ENCODE measurements at regions not wholly inside any gene's neighbourhood (a gene's known extent, or its start where the extent isn't known, plus 50 kb on each side); places are given as distances from the start of the nearest gene placed in this dataset.

- no peak for TF ChIP-seq TAF1 (conservative IDR thresholded peaks at IDR 0.05)
- TF ChIP-seq, protein P1, sequence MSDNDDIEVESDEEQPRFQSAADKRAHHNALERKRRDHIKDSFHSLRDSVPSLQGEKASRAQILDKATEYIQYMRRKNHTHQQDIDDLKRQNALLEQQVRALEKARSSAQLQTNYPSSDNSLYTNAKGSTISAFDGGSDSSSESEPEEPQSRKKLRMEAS (IDR thresholded peaks at IDR 0.05), result no peak
- no peak for TF ChIP-seq NR2F2 (IDR thresholded peaks at IDR 0.05)
- H3K27me3 ChIP-seq (ENCODE audit: control insufficient read depth in 4 of 4, insufficient read depth in 4 of 4, low read length in 3 of 4), result no peaks in the 10 kb centered on the region
- no peak for DNase-seq (ENCODE audit: low spot score)
- whole genome bisulfite sequencing, result 55% methylated on average over 2 of the region's 2 CpGs
- H3K9me3 ChIP-seq (ENCODE audit: control insufficient read depth in 4 of 4, low read length in 3 of 4), result no peaks in the 10 kb centered on the region
- no peak overlapping the region for H3K4me3 ChIP-seq (ENCODE audit: low read depth in 1 of 3, low read length in 3 of 3)
- no peaks in the 10 kb centered on the region for H3K4me1 ChIP-seq (ENCODE audit: control insufficient read depth in 4 of 4, insufficient read depth in 4 of 4, low read length in 3 of 4)
- H3K9ac ChIP-seq (ENCODE audit: low read depth in 1 of 2, low read length in 2 of 2), result no peak overlapping the region
- no peak overlapping the region for H3K27ac ChIP-seq (ENCODE audit: low read depth in 1 of 2, low read length in 2 of 2)
- no peaks in the 10 kb centered on the region for H3K36me3 ChIP-seq (ENCODE audit: control insufficient read depth in 4 of 4, insufficient read depth in 3 of 4, low read depth in 1 of 4, low read length in 3 of 4)
Measured at GRCh38 chr2:142515493-142515892, 362.0 kb upstream of the KYNU start.

DNA sequence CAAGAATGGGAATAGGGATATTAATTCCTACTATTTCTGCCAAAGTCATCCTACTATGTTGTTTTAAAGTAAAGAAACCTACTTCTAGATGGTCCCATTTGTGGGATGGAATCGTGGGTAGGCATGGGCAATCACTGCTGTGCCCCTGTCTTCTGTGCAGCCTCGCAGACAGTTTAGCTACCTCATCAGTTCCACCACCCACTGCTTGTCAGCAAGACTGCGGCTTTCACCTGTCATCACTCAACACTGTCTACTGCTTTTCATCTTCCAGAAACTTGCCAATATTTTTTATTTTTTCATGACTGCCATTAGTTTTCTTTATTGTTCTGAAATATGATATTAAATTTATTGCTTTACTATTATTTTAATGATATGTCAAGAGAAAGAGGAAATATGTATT lies 368.1 kb upstream of the KYNU start:
- H3K27me3 ChIP-seq (ENCODE audit: control insufficient read depth in 4 of 4, insufficient read depth in 4 of 4, low read length in 3 of 4), result no peaks in the 10 kb centered on the region
- H3K36me3 ChIP-seq (ENCODE audit: control insufficient read depth in 4 of 4, insufficient read depth in 3 of 4, low read depth in 1 of 4, low read length in 3 of 4), result no peaks in the 10 kb centered on the region
- DNase-seq (ENCODE audit: low spot score), result no peak
- no peaks in the 10 kb centered on the region for H3K9me3 ChIP-seq (ENCODE audit: control insufficient read depth in 4 of 4, low read length in 3 of 4)
- no peak overlapping the region for H3K27ac ChIP-seq (ENCODE audit: low read depth in 1 of 2, low read length in 2 of 2)
- no peaks in the 10 kb centered on the region for H3K4me1 ChIP-seq (ENCODE audit: control insufficient read depth in 4 of 4, insufficient read depth in 4 of 4, low read length in 3 of 4)
- 72% methylated on average over 3 of the region's 3 CpGs for WGBS
- no peak for TF ChIP-seq ATF3 (IDR thresholded peaks at IDR 0.05)
- TF ChIP-seq RAD21 (IDR thresholded peaks at IDR 0.05), result no peak
- no peak overlapping the region for H3K9ac ChIP-seq (ENCODE audit: low read depth in 1 of 2, low read length in 2 of 2)
- H3K4me3 ChIP-seq (ENCODE audit: low read depth in 1 of 3, low read length in 3 of 3), result no peak overlapping the region

GRCh38 chr2:142504754-142505153 lies 372.7 kb upstream of the KYNU start:
- no peak for DNase-seq (ENCODE audit: low spot score)
- no peaks in the 10 kb centered on the region for H3K4me1 ChIP-seq (ENCODE audit: control insufficient read depth in 4 of 4, insufficient read depth in 4 of 4, low read length in 3 of 4)

DNA sequence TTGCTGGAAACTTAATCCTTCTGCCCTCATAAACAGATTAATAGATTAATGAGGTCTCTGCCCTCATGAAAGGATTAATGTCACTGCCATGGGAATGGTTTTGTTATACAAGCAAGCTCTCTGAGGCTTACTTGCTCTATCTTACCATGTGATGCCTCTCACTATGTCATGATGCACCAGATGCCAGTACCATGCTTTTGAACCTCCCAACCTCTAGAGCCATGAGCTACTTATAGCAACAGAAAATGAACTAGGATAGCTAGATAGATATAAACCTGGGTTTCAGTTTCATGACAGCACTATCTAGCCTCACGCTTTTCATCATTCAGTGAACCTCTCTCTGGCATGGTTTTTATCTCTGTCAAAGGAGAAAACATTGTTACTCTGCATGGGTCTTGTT lies 371.6 kb upstream of the LRP1B start:
- no peaks in the 10 kb centered on the region for H3K36me3 ChIP-seq (ENCODE audit: control insufficient read depth in 4 of 4, insufficient read depth in 3 of 4, low read depth in 1 of 4, low read length in 3 of 4)
- WGBS, result 91% methylated on average over 1 of the region's 1 CpG
- no peaks in the 10 kb centered on the region for H3K4me1 ChIP-seq (ENCODE audit: control insufficient read depth in 4 of 4, insufficient read depth in 4 of 4, low read length in 3 of 4)
- no peaks in the 10 kb centered on the region for H3K27me3 ChIP-seq (ENCODE audit: control insufficient read depth in 4 of 4, insufficient read depth in 4 of 4, low read length in 3 of 4)
- H3K27ac ChIP-seq (ENCODE audit: low read depth in 1 of 2, low read length in 2 of 2), result no peak overlapping the region
- no peak overlapping the region for H3K4me3 ChIP-seq (ENCODE audit: low read depth in 1 of 3, low read length in 3 of 3)
- H3K9ac ChIP-seq (ENCODE audit: low read depth in 1 of 2, low read length in 2 of 2), result no peak overlapping the region
- TF ChIP-seq JUND (IDR thresholded peaks at IDR 0.05) (no peak), ATF3 (IDR thresholded peaks at IDR 0.05) (no peak), FOXA2 (IDR thresholded peaks at IDR 0.05) (no peak), REST (IDR thresholded peaks at IDR 0.05) (no peak), HNF4G (IDR thresholded peaks at IDR 0.05) (no peak), RAD21 (IDR thresholded peaks at IDR 0.05) (no peak), SP1 (IDR thresholded peaks at IDR 0.05) (no peak), FOXA1 (IDR thresholded peaks at IDR 0.05) (no peak)
- no peaks in the 10 kb centered on the region for H3K9me3 ChIP-seq (ENCODE audit: control insufficient read depth in 4 of 4, low read length in 3 of 4)
- DNase-seq (ENCODE audit: low spot score), result no peak

More at GRCh38 chr2:142504754-142505153, 372.7 kb upstream of the KYNU start:
- no peak overlapping the region for H3K4me3 ChIP-seq (ENCODE audit: low read depth in 1 of 3, low read length in 3 of 3)
- TF ChIP-seq HNF4G (IDR thresholded peaks at IDR 0.05) (no peak), NR2F2 (IDR thresholded peaks at IDR 0.05) (no peak), JUND (IDR thresholded peaks at IDR 0.05) (no peak), SP1 (IDR thresholded peaks at IDR 0.05) (no peak), HNF4A (conservative IDR thresholded peaks at IDR 0.05) (no peak)
- TF ChIP-seq, protein P1 (IDR thresholded peaks at IDR 0.05), result no peak
- TF ChIP-seq, protein P2, sequence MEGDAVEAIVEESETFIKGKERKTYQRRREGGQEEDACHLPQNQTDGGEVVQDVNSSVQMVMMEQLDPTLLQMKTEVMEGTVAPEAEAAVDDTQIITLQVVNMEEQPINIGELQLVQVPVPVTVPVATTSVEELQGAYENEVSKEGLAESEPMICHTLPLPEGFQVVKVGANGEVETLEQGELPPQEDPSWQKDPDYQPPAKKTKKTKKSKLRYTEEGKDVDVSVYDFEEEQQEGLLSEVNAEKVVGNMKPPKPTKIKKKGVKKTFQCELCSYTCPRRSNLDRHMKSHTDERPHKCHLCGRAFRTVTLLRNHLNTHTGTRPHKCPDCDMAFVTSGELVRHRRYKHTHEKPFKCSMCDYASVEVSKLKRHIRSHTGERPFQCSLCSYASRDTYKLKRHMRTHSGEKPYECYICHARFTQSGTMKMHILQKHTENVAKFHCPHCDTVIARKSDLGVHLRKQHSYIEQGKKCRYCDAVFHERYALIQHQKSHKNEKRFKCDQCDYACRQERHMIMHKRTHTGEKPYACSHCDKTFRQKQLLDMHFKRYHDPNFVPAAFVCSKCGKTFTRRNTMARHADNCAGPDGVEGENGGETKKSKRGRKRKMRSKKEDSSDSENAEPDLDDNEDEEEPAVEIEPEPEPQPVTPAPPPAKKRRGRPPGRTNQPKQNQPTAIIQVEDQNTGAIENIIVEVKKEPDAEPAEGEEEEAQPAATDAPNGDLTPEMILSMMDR (IDR thresholded peaks at IDR 0.05; ENCODE audit: low read depth, low read length, missing input control), result no peak
- WGBS, result 65% methylated on average over 1 of the region's 1 CpG
- H3K27me3 ChIP-seq (ENCODE audit: control insufficient read depth in 4 of 4, insufficient read depth in 4 of 4, low read length in 3 of 4), result no peaks in the 10 kb centered on the region
- H3K9me3 ChIP-seq (ENCODE audit: control insufficient read depth in 4 of 4, low read length in 3 of 4), result no peaks in the 10 kb centered on the region
- no peaks in the 10 kb centered on the region for H3K36me3 ChIP-seq (ENCODE audit: control insufficient read depth in 4 of 4, insufficient read depth in 3 of 4, low read depth in 1 of 4, low read length in 3 of 4)
- H3K9ac ChIP-seq (ENCODE audit: low read depth in 1 of 2, low read length in 2 of 2), result no peak overlapping the region
- no peak overlapping the region for H3K27ac ChIP-seq (ENCODE audit: low read depth in 1 of 2, low read length in 2 of 2)
